Stimulated activated CD4-positive, alpha-beta T cell treated with anti-CD3 and anti-CD28 coated beads, Interleukin-1b, Interleukin-23, amount 100 ng/mL, for 48 hours (primary cell): ENCODE measurements at regions not wholly inside any gene's neighbourhood (a gene's known extent, or its start where the extent isn't known, plus 50 kb on each side); places are given as distances from the start of the nearest gene placed in this dataset.

Source experiments
- DNase-seq: peaks from one replicate; pipeline ENCODE4 v3.0.0-alpha.2; 2020

GRCh38 chr11:104522123-104522522 is 358.2 kb upstream of the PDGFD start:
- no peak for DNase-seq

- no peak for DNase-seq
These were observed 346.2 kb upstream of the PDGFD start for GRCh38 chr11:104510169-104510568.

- DNase-seq = no peak
These were observed 326.2 kb upstream of the PDGFD start for GRCh38 chr11:104490182-104490581.

GRCh38 chr11:104488561-104488960 is 324.6 kb upstream of the PDGFD start:
- no peak for DNase-seq

GRCh38 chr11:104487046-104487806 is 323.3 kb upstream of the PDGFD start:
- DNase-seq = no peak

- DNase-seq = no peak
These were observed 321.0 kb upstream of the PDGFD start for GRCh38 chr11:104484804-104485554.

GRCh38 chr11:104476898-104477297 is 313.0 kb upstream of the PDGFD start:
- DNase-seq = no peak

- no peak for DNase-seq
These were observed 312.5 kb upstream of the PDGFD start for GRCh38 chr11:104476454-104476853.

GRCh38 chr11:104467404-104467803 is 303.5 kb upstream of the PDGFD start:
- no peak for DNase-seq

- DNase-seq = no peak
These were observed 301.4 kb upstream of the PDGFD start for GRCh38 chr11:104465321-104465720.

- DNase-seq = no peak
These were observed 300.7 kb upstream of the PDGFD start for GRCh38 chr11:104464691-104465090.

- DNase-seq = no peak
These were observed 298.4 kb upstream of the PDGFD start for GRCh38 chr11:104462341-104462740.

GRCh38 chr11:104451197-104451893 is 287.4 kb upstream of the PDGFD start:
- DNase-seq = no peak

GRCh38 chr11:104443387-104443786 is 279.4 kb upstream of the PDGFD start:
- no peak for DNase-seq

- no peak for DNase-seq
These were observed 278.4 kb upstream of the PDGFD start for GRCh38 chr11:104442321-104442720.

- DNase-seq = no peak
These were observed 271.5 kb upstream of the PDGFD start for GRCh38 chr11:104435494-104435893.

GRCh38 chr11:104433751-104434150 is 269.8 kb upstream of the PDGFD start:
- DNase-seq = no peak

GRCh38 chr11:104432981-104433380 is 269.0 kb upstream of the PDGFD start:
- no peak for DNase-seq

- DNase-seq = no peak
These were observed 268.6 kb upstream of the PDGFD start for GRCh38 chr11:104432526-104432925.

GRCh38 chr11:104422324-104422944 is 258.5 kb upstream of the PDGFD start:
- DNase-seq = no peak

GRCh38 chr11:104410336-104410735 is 246.4 kb upstream of the PDGFD start:
- DNase-seq = no peak

GRCh38 chr11:104408630-104409029 is 244.7 kb upstream of the PDGFD start:
- no peak for DNase-seq

- no peak for DNase-seq
These were observed 241.3 kb upstream of the PDGFD start for GRCh38 chr11:104405277-104405676.
